ENCODE measurements at regions not wholly inside any gene's neighbourhood (a gene's known extent, or its start where the extent isn't known, plus 50 kb on each side); places are given as distances from the start of the nearest gene placed in this dataset.

- Histone ChIP-seq H4K20me1 (ENCODE audit: insufficient read depth, low read length) (no peaks in the 10 kb centered on the region), H3K4me3 (ENCODE audit: low read length) (no peak overlapping the region), H3K27me3 (replicated peaks; ENCODE audit: insufficient read depth, low read length) (no peaks in the 10 kb centered on the region), H3K9me2 (replicated peaks; ENCODE audit: insufficient read depth, low read length) (no peaks in the 10 kb centered on the region), H3K4me2 (ENCODE audit: low read depth, low read length) (no peak overlapping the region), H3K27ac (ENCODE audit: low read length) (no peak overlapping the region), H3F3A (ENCODE audit: insufficient read depth, low read length) (no peaks in the 10 kb centered on the region), H3K79me2 (ENCODE audit: low read length) (no peaks in the 10 kb centered on the region), H3K4me1 (ENCODE audit: low read length) (no peaks in the 10 kb centered on the region), H3K9me3 (replicated peaks; ENCODE audit: insufficient read depth, low read length) (no peaks in the 10 kb centered on the region), H2AFZ (ENCODE audit: low read length) (no peak overlapping the region), H3K36me3 (replicated peaks; ENCODE audit: insufficient read depth, low read length) (no peaks in the 10 kb centered on the region), H3K9ac (ENCODE audit: low read length) (no peak overlapping the region)
- TF ChIP-seq EZH2 (optimal IDR thresholded peaks at IDR 0.05; ENCODE audit: low read depth, low read length) (no peak), EZH2phosphoT487 (IDR thresholded peaks at IDR 0.05; ENCODE audit: low read length) (no peak), CTCF (IDR thresholded peaks at IDR 0.05; ENCODE audit: low read length) (no peak)
- DNase-seq: no peak
These were observed 765.5 kb upstream of the EPHA7 start for GRCh38 chr6:94184666-94185464.

GRCh38 chr6:94177429-94177828 is 758.1 kb upstream of the EPHA7 start:
- Histone ChIP-seq H3K36me3 (replicated peaks; ENCODE audit: insufficient read depth, low read length) (no peaks in the 10 kb centered on the region), H4K20me1 (ENCODE audit: insufficient read depth, low read length) (no peaks in the 10 kb centered on the region), H3K27ac (ENCODE audit: low read length) (no peak overlapping the region), H3K4me1 (ENCODE audit: low read length) (no peaks in the 10 kb centered on the region), H2AFZ (ENCODE audit: low read length) (no peak overlapping the region), H3K9me2 (replicated peaks; ENCODE audit: insufficient read depth, low read length) (no peaks in the 10 kb centered on the region), H3K27me3 (replicated peaks; ENCODE audit: insufficient read depth, low read length) (no peaks in the 10 kb centered on the region), H3K79me2 (ENCODE audit: low read length) (no peaks in the 10 kb centered on the region), H3K4me3 (ENCODE audit: low read length) (no peak overlapping the region), H3K4me2 (ENCODE audit: low read depth, low read length) (no peak overlapping the region), H3K9ac (ENCODE audit: low read length) (no peak overlapping the region), H3K9me3 (replicated peaks; ENCODE audit: insufficient read depth, low read length) (no peaks in the 10 kb centered on the region), H3F3A (ENCODE audit: insufficient read depth, low read length) (no peaks in the 10 kb centered on the region)
- no peak for DNase-seq
- TF ChIP-seq EZH2 (optimal IDR thresholded peaks at IDR 0.05; ENCODE audit: low read depth, low read length): no peak

DNA sequence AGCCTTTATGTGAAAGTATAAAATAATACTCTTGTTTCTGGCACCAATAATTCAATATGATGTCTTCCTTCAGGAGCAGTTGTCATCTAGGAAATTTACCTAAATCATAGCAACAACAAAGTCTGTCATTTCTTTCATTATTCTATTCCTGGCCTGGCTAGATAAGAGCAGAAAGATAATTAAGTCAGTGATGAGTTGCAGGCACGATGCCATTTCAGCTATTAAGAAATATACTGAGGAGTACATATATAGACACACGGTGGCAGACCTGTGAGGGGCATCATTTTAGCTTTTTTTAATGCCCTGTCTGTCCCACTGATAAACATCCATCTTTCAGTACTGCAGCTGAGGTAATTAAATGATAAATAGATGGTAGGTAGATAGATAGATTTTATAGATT is 756.1 kb upstream of the EPHA7 start:
- Histone ChIP-seq H3K4me1 (ENCODE audit: low read length) (no peaks in the 10 kb centered on the region), H2AFZ (ENCODE audit: low read length) (no peak overlapping the region), H3K9me2 (replicated peaks; ENCODE audit: insufficient read depth, low read length) (no peaks in the 10 kb centered on the region), H3K79me2 (ENCODE audit: low read length) (no peaks in the 10 kb centered on the region), H3K9ac (ENCODE audit: low read length) (no peak overlapping the region), H4K20me1 (ENCODE audit: insufficient read depth, low read length) (no peaks in the 10 kb centered on the region), H3K4me3 (ENCODE audit: low read length) (no peak overlapping the region), H3K36me3 (replicated peaks; ENCODE audit: insufficient read depth, low read length) (no peaks in the 10 kb centered on the region), H3K27me3 (replicated peaks; ENCODE audit: insufficient read depth, low read length) (no peaks in the 10 kb centered on the region), H3K27ac (ENCODE audit: low read length) (no peak overlapping the region), H3K9me3 (replicated peaks; ENCODE audit: insufficient read depth, low read length) (no peaks in the 10 kb centered on the region), H3K4me2 (ENCODE audit: low read depth, low read length) (no peak overlapping the region), H3F3A (ENCODE audit: insufficient read depth, low read length) (no peaks in the 10 kb centered on the region)
- DNase-seq: no peak
- TF ChIP-seq CTCF (IDR thresholded peaks at IDR 0.05; ENCODE audit: low read length): no peak
- TF ChIP-seq EZH2phosphoT487 (IDR thresholded peaks at IDR 0.05; ENCODE audit: low read length): no peak
- TF ChIP-seq EZH2 (optimal IDR thresholded peaks at IDR 0.05; ENCODE audit: low read depth, low read length): no peak

GRCh38 chr6:94163877-94164276 is 744.5 kb upstream of the EPHA7 start:
- no peak for DNase-seq
- no peaks in the 10 kb centered on the region for H3K9me2 ChIP-seq (replicated peaks; ENCODE audit: insufficient read depth, low read length)

More at GRCh38 chr6:94163877-94164276, 744.5 kb upstream of the EPHA7 start:
- Histone ChIP-seq H3K4me1 (ENCODE audit: low read length) (no peaks in the 10 kb centered on the region), H3K27ac (ENCODE audit: low read length) (no peak overlapping the region), H4K20me1 (ENCODE audit: insufficient read depth, low read length) (no peaks in the 10 kb centered on the region), H3K4me3 (ENCODE audit: low read length) (no peak overlapping the region), H3K9ac (ENCODE audit: low read length) (no peak overlapping the region), H3F3A (ENCODE audit: insufficient read depth, low read length) (no peaks in the 10 kb centered on the region), H3K27me3 (replicated peaks; ENCODE audit: insufficient read depth, low read length) (no peaks in the 10 kb centered on the region), H2AFZ (ENCODE audit: low read length) (no peak overlapping the region), H3K4me2 (ENCODE audit: low read depth, low read length) (no peak overlapping the region), H3K79me2 (ENCODE audit: low read length) (no peaks in the 10 kb centered on the region), H3K9me3 (replicated peaks; ENCODE audit: insufficient read depth, low read length) (no peaks in the 10 kb centered on the region), H3K36me3 (replicated peaks; ENCODE audit: insufficient read depth, low read length) (no peaks in the 10 kb centered on the region)
- TF ChIP-seq EZH2 (optimal IDR thresholded peaks at IDR 0.05; ENCODE audit: low read depth, low read length) (no peak), EZH2phosphoT487 (IDR thresholded peaks at IDR 0.05; ENCODE audit: low read length) (no peak), CTCF (IDR thresholded peaks at IDR 0.05; ENCODE audit: low read length) (no peak)

All from MM.1S (cell line).